GM23338 (cell line): ENCODE measurements at regions not wholly inside any gene's neighbourhood (a gene's known extent, or its start where the extent isn't known, plus 50 kb on each side); places are given as distances from the start of the nearest gene placed in this dataset.

Experiments
- ATAC-seq: fragments of 200-7000 bp; cut with Tn5 transposase; 3 replicates; pipeline ENCODE4 v1.9.1; 2020
- DNase-seq: peaks from one replicate; pipeline ENCODE4 v3.0.0-alpha.2; 2015; ENCODE audit warnings: low spot score
- H2AFZ ChIP-seq: fragments of 200-600 bp; sonication (generic); 2 replicates; pipeline ENCODE4 v1.8.0; 2016; ENCODE audit warnings: antibody characterized with exemption, mild to moderate bottlenecking, moderate library complexity
- H3F3A ChIP-seq: fragments of 200-600 bp; sonication (generic); replicated peaks from 2 replicates; pipeline ENCODE4 v1.8.0; 2017; ENCODE audit warnings: antibody characterized with exemption, mixed run types, low read depth
- H3K27ac ChIP-seq: fragments of 200-600 bp; sonication (generic); 2 replicates; pipeline ENCODE4 v1.6.1; 2016; ENCODE audit warnings: low read depth
- H3K27me3 ChIP-seq: fragments of 200-600 bp; sonication (generic); 2 replicates; pipeline ENCODE4 v1.8.0; 2016; ENCODE audit warnings: mild to moderate bottlenecking, mixed run types, moderate library complexity; ENCODE audit not compliant: insufficient read depth
- H3K36me3 ChIP-seq: fragments of 200-600 bp; sonication (generic); 2 replicates; pipeline ENCODE4 v1.8.0; 2016; ENCODE audit warnings: mild to moderate bottlenecking; ENCODE audit not compliant: insufficient read depth
- H3K4me1 ChIP-seq: fragments of 200-600 bp; sonication (generic); 2 replicates; pipeline ENCODE4 v1.8.0; 2016; ENCODE audit warnings: mild to moderate bottlenecking, moderate library complexity; ENCODE audit not compliant: insufficient read depth
- H3K4me2 ChIP-seq: fragments of 200-600 bp; sonication (generic); 2 replicates; pipeline ENCODE4 v1.7.1; 2017; ENCODE audit warnings: mixed run types
- H3K4me3 ChIP-seq: fragments of 200-600 bp; sonication (generic); 2 replicates; pipeline ENCODE4 v1.6.1; 2016; ENCODE audit warnings: mixed run types
- H3K79me2 ChIP-seq: fragments of 200-600 bp; sonication (generic); replicated peaks from 2 replicates; pipeline ENCODE4 v1.8.0; 2017; ENCODE audit warnings: mild to moderate bottlenecking; ENCODE audit not compliant: insufficient read depth
- H3K9me2 ChIP-seq: fragments of 200-600 bp; sonication (generic); 2 replicates; pipeline ENCODE4 v1.8.0; 2017; ENCODE audit not compliant: insufficient read depth
- H4K20me1 ChIP-seq: fragments of 200-600 bp; sonication (generic); replicated peaks from 2 replicates; pipeline ENCODE4 v1.8.0; 2017; ENCODE audit warnings: mild to moderate bottlenecking; ENCODE audit not compliant: insufficient read depth
- H3K27ac Mint-ChIP-seq: 2 replicates; pipeline ENCODE4 v1.8.0; 2020; ENCODE audit warnings: inconsistent platforms, mild to moderate bottlenecking, moderate library complexity, mixed read lengths
- H3K27me3 Mint-ChIP-seq: 3 replicates; pipeline ENCODE4 v1.8.0; 2022; ENCODE audit warnings: low read depth, mild to moderate bottlenecking, moderate library complexity, mixed read lengths, inconsistent platforms; ENCODE audit not compliant: insufficient read depth, poor library complexity
- H3K36me3 Mint-ChIP-seq: 3 replicates; pipeline ENCODE4 v1.8.0; 2021; ENCODE audit warnings: low read depth, mild to moderate bottlenecking, inconsistent platforms, moderate library complexity, mixed read lengths
- H3K4me1 Mint-ChIP-seq: 3 replicates; pipeline ENCODE4 v1.8.0; 2020; ENCODE audit warnings: mild to moderate bottlenecking, inconsistent platforms, mixed read lengths
- H3K4me3 Mint-ChIP-seq: 3 replicates; pipeline ENCODE4 v1.8.0; 2021; ENCODE audit warnings: moderate library complexity, mild to moderate bottlenecking, inconsistent platforms, mixed read lengths
- H3K9me3 Mint-ChIP-seq: 3 replicates; pipeline ENCODE4 v1.8.0; 2020; ENCODE audit warnings: moderate library complexity, mild to moderate bottlenecking, inconsistent platforms, mixed read lengths
- CREB1 ChIP-seq: fragments of 250-450 bp; sonication (Bioruptor Pico); IDR thresholded peaks from 2 replicates; pipeline ENCODE4 v1.5.0; 2020; ENCODE audit warnings: low read depth, mild to moderate bottlenecking, moderate library complexity
- EZH2 ChIP-seq: fragments of 200-600 bp; sonication (generic); IDR thresholded peaks from one replicate; pipeline ENCODE4 v1.8.0; 2017; ENCODE audit warnings: antibody characterized with exemption, mild to moderate bottlenecking, low read depth; ENCODE audit not compliant: unreplicated experiment
- JUNB ChIP-seq: IDR thresholded peaks from one replicate; pipeline ENCODE4 v1.6.1; 2016; ENCODE audit warnings: antibody characterized with exemption; ENCODE audit not compliant: unreplicated experiment
- NANOG ChIP-seq: IDR thresholded peaks from 2 replicates; pipeline ENCODE4 v1.6.1; 2016; ENCODE audit warnings: antibody characterized with exemption, borderline replicate concordance
- STAT1 ChIP-seq: IDR thresholded peaks from one replicate; pipeline ENCODE4 v1.6.1; 2016; ENCODE audit warnings: antibody characterized with exemption; ENCODE audit not compliant: unreplicated experiment
- ZNF114 ChIP-seq: fragments of 250-450 bp; sonication (Bioruptor Pico); IDR thresholded peaks from 2 replicates; pipeline ENCODE4 v1.5.0; 2020; ENCODE audit warnings: mild to moderate bottlenecking, moderate library complexity
- TF ChIP-seq, protein P1 (sequence below): IDR thresholded peaks from 2 replicates; pipeline ENCODE4 v1.6.1; 2016; ENCODE audit warnings: antibody characterized with exemption
- TF ChIP-seq, protein P2 (sequence below): fragments of 250-450 bp; sonication (Bioruptor Pico); IDR thresholded peaks from 2 replicates; pipeline ENCODE4 v1.5.0; 2020; ENCODE audit warnings: mild to moderate bottlenecking, moderate library complexity
- TF ChIP-seq, protein P3 (sequence below), 2 experiments: fragments of 200-600 bp in 1 of 2; sonication (generic) in 1 of 2; conservative IDR thresholded peaks; 2 replicates each; pipeline versions ENCODE4 v1.5.1 to v1.6.1; 2016 to 2017; ENCODE audit warnings: antibody characterized with exemption in 2 of 2, low read depth in 2 of 2, mild to moderate bottlenecking in 2 of 2, moderate library complexity in 1 of 2

GRCh38 chr7:41820111-41820671 is 117.3 kb upstream of the INHBA start (continued):
- TF ChIP-seq ZNF114 (CRISPR knock-in tag), result no peak
- TF ChIP-seq STAT1, result no peak
- no peak for TF ChIP-seq NANOG
- TF ChIP-seq, protein P1, sequence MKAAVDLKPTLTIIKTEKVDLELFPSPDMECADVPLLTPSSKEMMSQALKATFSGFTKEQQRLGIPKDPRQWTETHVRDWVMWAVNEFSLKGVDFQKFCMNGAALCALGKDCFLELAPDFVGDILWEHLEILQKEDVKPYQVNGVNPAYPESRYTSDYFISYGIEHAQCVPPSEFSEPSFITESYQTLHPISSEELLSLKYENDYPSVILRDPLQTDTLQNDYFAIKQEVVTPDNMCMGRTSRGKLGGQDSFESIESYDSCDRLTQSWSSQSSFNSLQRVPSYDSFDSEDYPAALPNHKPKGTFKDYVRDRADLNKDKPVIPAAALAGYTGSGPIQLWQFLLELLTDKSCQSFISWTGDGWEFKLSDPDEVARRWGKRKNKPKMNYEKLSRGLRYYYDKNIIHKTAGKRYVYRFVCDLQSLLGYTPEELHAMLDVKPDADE, result no peak
- no peak for TF ChIP-seq EZH2

GRCh38 chr7:41819645-41820044 is 116.8 kb upstream of the INHBA start:
- Mint-ChIP-seq H3K36me3 (no peaks in the 10 kb centered on the region), H3K27ac (no peak overlapping the region), H3K27me3 (peaks cover 4% of the 10 kb centered on the region), H3K4me3 (no peak overlapping the region), H3K4me1 (peaks cover 12% of the 10 kb centered on the region), H3K9me3 (no peaks in the 10 kb centered on the region; the same call in 2 of the 3 replicates)
- ATAC-seq (no peak), DNase-seq (no peak)
- Histone ChIP-seq H3K36me3 (no peaks in the 10 kb centered on the region), H3K79me2 (no peaks in the 10 kb centered on the region), H3K27me3 (no peaks in the 10 kb centered on the region), H3K27ac (no peak overlapping the region), H3K4me1 (0 out of 2 replicates have a peak, but pooled peaks cover 5% of the 10 kb centered on the region), H3K4me3 (no peak overlapping the region), H3K4me2 (no peak overlapping the region), H3F3A (no peaks in the 10 kb centered on the region), H4K20me1 (no peaks in the 10 kb centered on the region), H2AFZ (no peak overlapping the region), H3K9me2 (no peaks in the 10 kb centered on the region)
- TF ChIP-seq NANOG (no peak), EZH2 (no peak), JUNB (no peak), CREB1 (CRISPR knock-in tag) (no peak)
- TF ChIP-seq, protein P2, sequence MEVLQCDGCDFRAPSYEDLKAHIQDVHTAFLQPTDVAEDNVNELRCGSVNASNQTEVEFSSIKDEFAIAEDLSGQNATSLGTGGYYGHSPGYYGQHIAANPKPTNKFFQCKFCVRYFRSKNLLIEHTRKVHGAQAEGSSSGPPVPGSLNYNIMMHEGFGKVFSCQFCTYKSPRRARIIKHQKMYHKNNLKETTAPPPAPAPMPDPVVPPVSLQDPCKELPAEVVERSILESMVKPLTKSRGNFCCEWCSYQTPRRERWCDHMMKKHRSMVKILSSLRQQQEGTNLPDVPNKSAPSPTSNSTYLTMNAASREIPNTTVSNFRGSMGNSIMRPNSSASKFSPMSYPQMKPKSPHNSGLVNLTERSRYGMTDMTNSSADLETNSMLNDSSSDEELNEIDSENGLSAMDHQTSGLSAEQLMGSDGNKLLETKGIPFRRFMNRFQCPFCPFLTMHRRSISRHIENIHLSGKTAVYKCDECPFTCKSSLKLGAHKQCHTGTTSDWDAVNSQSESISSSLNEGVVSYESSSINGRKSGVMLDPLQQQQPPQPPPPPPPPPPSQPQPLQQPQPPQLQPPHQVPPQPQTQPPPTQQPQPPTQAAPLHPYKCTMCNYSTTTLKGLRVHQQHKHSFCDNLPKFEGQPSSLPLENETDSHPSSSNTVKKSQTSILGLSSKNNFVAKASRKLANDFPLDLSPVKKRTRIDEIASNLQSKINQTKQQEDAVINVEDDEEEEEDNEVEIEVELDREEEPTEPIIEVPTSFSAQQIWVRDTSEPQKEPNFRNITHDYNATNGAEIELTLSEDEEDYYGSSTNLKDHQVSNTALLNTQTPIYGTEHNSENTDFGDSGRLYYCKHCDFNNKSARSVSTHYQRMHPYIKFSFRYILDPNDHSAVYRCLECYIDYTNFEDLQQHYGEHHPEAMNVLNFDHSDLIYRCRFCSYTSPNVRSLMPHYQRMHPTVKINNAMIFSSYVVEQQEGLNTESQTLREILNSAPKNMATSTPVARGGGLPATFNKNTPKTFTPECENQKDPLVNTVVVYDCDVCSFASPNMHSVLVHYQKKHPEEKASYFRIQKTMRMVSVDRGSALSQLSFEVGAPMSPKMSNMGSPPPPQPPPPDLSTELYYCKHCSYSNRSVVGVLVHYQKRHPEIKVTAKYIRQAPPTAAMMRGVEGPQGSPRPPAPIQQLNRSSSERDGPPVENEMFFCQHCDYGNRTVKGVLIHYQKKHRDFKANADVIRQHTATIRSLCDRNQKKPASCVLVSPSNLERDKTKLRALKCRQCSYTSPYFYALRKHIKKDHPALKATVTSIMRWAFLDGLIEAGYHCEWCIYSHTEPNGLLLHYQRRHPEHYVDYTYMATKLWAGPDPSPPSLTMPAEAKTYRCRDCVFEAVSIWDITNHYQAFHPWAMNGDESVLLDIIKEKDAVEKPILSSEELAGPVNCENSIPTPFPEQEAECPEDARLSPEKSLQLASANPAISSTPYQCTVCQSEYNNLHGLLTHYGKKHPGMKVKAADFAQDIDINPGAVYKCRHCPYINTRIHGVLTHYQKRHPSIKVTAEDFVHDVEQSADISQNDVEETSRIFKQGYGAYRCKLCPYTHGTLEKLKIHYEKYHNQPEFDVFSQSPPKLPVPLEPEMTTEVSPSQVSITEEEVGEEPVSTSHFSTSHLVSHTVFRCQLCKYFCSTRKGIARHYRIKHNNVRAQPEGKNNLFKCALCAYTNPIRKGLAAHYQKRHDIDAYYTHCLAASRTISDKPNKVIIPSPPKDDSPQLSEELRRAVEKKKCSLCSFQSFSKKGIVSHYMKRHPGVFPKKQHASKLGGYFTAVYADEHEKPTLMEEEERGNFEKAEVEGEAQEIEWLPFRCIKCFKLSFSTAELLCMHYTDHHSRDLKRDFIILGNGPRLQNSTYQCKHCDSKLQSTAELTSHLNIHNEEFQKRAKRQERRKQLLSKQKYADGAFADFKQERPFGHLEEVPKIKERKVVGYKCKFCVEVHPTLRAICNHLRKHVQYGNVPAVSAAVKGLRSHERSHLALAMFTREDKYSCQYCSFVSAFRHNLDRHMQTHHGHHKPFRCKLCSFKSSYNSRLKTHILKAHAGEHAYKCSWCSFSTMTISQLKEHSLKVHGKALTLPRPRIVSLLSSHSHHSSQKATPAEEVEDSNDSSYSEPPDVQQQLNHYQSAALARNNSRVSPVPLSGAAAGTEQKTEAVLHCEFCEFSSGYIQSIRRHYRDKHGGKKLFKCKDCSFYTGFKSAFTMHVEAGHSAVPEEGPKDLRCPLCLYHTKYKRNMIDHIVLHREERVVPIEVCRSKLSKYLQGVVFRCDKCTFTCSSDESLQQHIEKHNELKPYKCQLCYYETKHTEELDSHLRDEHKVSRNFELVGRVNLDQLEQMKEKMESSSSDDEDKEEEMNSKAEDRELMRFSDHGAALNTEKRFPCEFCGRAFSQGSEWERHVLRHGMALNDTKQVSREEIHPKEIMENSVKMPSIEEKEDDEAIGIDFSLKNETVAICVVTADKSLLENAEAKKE (CRISPR knock-in tag), result no peak
- TF ChIP-seq, protein P3, sequence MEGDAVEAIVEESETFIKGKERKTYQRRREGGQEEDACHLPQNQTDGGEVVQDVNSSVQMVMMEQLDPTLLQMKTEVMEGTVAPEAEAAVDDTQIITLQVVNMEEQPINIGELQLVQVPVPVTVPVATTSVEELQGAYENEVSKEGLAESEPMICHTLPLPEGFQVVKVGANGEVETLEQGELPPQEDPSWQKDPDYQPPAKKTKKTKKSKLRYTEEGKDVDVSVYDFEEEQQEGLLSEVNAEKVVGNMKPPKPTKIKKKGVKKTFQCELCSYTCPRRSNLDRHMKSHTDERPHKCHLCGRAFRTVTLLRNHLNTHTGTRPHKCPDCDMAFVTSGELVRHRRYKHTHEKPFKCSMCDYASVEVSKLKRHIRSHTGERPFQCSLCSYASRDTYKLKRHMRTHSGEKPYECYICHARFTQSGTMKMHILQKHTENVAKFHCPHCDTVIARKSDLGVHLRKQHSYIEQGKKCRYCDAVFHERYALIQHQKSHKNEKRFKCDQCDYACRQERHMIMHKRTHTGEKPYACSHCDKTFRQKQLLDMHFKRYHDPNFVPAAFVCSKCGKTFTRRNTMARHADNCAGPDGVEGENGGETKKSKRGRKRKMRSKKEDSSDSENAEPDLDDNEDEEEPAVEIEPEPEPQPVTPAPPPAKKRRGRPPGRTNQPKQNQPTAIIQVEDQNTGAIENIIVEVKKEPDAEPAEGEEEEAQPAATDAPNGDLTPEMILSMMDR (conservative IDR thresholded peaks at IDR 0.05; ENCODE audit: low read depth in 2 of 2), result no peak
- TF ChIP-seq, protein P1, result no peak
